Gastroesophageal sphincter (tissue), 4 donors: ENCODE measurements at regions not wholly inside any gene's neighbourhood (a gene's known extent, or its start where the extent isn't known, plus 50 kb on each side); places are given as distances from the start of the nearest gene placed in this dataset.
"Not testable (repeated sequence)": the region's sequence is repeated elsewhere in the genome, so short reads cannot be mapped to it uniquely, and the experiment has no call there.

ENCODE experiments used
- ATAC-seq: fragments of 150-250 bp; one replicate; pipeline ENCODE4 v1.9.1; 2016; ENCODE audit warnings: mild to moderate bottlenecking, moderate library complexity
- H3K27ac ChIP-seq, 4 donors: fragments of 200-600 bp; sonication (generic) in 3 of 4; 1 replicate in 3 of 4; 2 replicates in 1 of 4; pipeline ENCODE4 v1.5.1; 2016 to 2019
- H3K27me3 ChIP-seq: fragments of 200-600 bp; sonication (generic); one replicate; pipeline ENCODE4 v1.5.1; 2019
- H3K36me3 ChIP-seq, 2 donors: fragments of 200-600 bp; sonication (generic); one replicate each; pipeline ENCODE4 v1.5.1; 2019; ENCODE audit warnings: control low read depth in 1 of 2
- H3K4me1 ChIP-seq, 3 donors: fragments of 200-600 bp; sonication (generic); 1 replicate in 2 of 3; 2 replicates in 1 of 3; pipeline ENCODE4 v1.5.1; 2016 to 2019; ENCODE audit warnings: control low read depth in 2 of 3
- H3K4me3 ChIP-seq, 2 donors: fragments of 200-600 bp; sonication (generic); one replicate each; pipeline ENCODE4 v1.5.1; 2019; ENCODE audit warnings: mild to moderate bottlenecking in 1 of 2, moderate library complexity in 1 of 2
- H3K9me3 ChIP-seq, 3 donors: fragments of 200-600 bp; sonication (generic); one replicate each; pipeline ENCODE4 v1.5.1; 2017 to 2019; ENCODE audit warnings: control low read depth in 2 of 3
- EP300 ChIP-seq: sonication (generic); formaldehyde crosslinking; IDR thresholded peaks from one replicate; pipeline ENCODE4 v1.6.1; 2017; ENCODE audit warnings: antibody characterized with exemption, mild to moderate bottlenecking
- POLR2A ChIP-seq, 2 donors: fragments of 450-650 bp; IDR thresholded peaks; one replicate each; pipeline ENCODE4 v1.6.1; 2017; ENCODE audit warnings: antibody characterized with exemption in 2 of 2, mild to moderate bottlenecking in 2 of 2, moderate library complexity in 1 of 2
- POLR2AphosphoS5 ChIP-seq: sonication (generic); formaldehyde crosslinking; IDR thresholded peaks from one replicate; pipeline ENCODE4 v1.6.1; 2017; ENCODE audit warnings: antibody characterized with exemption
- WGBS, 2 donors: methylation state at CpG; one replicate each; pipeline ENCODE4 v1.1.5; 2018; ENCODE audit warnings: low coverage in 1 of 2; 5-methylcytosine and 5-hydroxymethylcytosine counted together
- TF ChIP-seq, protein P1 (sequence below), 4 experiments: fragments of 200-600 bp in 2 of 4; fragments of 450-650 bp in 2 of 4; sonication (generic) in 1 of 4; IDR thresholded peaks; one replicate each; pipeline ENCODE4 v1.5.1; 2017 to 2019; ENCODE audit warnings: antibody characterized with exemption in 4 of 4, mild to moderate bottlenecking in 2 of 4, moderate library complexity in 2 of 4

DNA sequence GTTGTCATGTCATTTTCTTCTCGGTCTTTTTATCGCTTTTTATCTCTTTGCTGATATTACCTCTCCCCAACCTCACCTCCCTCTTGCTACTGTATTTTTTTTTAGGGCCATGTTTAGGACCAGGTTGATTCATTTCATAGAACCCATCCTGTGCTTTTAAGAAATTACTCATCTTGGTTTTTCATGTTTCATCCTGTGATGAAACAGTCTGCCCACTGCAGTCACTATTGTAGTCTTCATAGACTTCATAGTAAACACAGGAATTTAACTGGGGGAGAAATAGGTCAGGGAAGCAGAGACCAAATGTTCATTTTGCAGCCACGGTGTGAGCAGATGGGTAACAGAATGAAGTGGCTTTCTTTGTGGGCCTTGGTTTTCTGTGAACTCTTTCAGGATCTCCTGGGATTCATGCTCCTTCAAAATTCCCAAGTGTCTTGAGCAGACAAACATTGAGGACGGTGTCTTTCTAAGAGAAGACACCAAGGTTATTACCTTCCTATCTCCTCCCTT lies 161.8 kb downstream of the NAA11 start:
- TF ChIP-seq, protein P1, sequence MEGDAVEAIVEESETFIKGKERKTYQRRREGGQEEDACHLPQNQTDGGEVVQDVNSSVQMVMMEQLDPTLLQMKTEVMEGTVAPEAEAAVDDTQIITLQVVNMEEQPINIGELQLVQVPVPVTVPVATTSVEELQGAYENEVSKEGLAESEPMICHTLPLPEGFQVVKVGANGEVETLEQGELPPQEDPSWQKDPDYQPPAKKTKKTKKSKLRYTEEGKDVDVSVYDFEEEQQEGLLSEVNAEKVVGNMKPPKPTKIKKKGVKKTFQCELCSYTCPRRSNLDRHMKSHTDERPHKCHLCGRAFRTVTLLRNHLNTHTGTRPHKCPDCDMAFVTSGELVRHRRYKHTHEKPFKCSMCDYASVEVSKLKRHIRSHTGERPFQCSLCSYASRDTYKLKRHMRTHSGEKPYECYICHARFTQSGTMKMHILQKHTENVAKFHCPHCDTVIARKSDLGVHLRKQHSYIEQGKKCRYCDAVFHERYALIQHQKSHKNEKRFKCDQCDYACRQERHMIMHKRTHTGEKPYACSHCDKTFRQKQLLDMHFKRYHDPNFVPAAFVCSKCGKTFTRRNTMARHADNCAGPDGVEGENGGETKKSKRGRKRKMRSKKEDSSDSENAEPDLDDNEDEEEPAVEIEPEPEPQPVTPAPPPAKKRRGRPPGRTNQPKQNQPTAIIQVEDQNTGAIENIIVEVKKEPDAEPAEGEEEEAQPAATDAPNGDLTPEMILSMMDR (IDR thresholded peaks at IDR 0.05): no peak
- peaks cover 0 to 3% (median 0%) of the 10 kb centered on the region in 3 donors for H3K9me3 ChIP-seq
- ATAC-seq: no peak
- H3K36me3 ChIP-seq: no peaks in the 10 kb centered on the region
- no peak overlapping the region for H3K27ac ChIP-seq
- H3K4me1 ChIP-seq: no peaks in the 10 kb centered on the region
- H3K27me3 ChIP-seq: no peaks in the 10 kb centered on the region
- no peak overlapping the region for H3K4me3 ChIP-seq
- WGBS, 2 donors: 67 to 76% methylated on average over 3 to 4 of the region's 4 CpGs

GRCh38 chr4:79160962-79161361 lies 164.9 kb downstream of the NAA11 start:
- TF ChIP-seq EP300 (no peak), POLR2AphosphoS5 (no peak), POLR2A (IDR thresholded peaks at IDR 0.05) (no peak)
- TF ChIP-seq, protein P1 (IDR thresholded peaks at IDR 0.05): no peak
- Histone ChIP-seq H3K27ac (no peak overlapping the region), H3K4me1 (no peaks in the 10 kb centered on the region), H3K4me3 (no peak overlapping the region), H3K27me3 (no peaks in the 10 kb centered on the region), H3K9me3 (no peaks in the 10 kb centered on the region), H3K36me3 (no peaks in the 10 kb centered on the region)
- 96% methylated on average over 2 of the region's 2 CpGs; no CpG with 5 or more reads in 1 of the 2 donors for WGBS, 2 donors
- ATAC-seq: no peak

GRCh38 chr4:79158705-79159104 lies 167.2 kb downstream of the NAA11 start:
- H3K9me3 ChIP-seq, H3K27ac ChIP-seq, H3K27me3 ChIP-seq, H3K4me3 ChIP-seq, H3K36me3 ChIP-seq, ATAC-seq, H3K4me1 ChIP-seq: not testable (repeated sequence)
- WGBS, 2 donors: 91 to 100% methylated on average over 2 of the region's 2 CpGs

GRCh38 chr4:79155336-79155735 lies 170.5 kb downstream of the NAA11 start:
- Histone ChIP-seq H3K27me3 (no peaks in the 10 kb centered on the region), H3K4me3 (no peak overlapping the region), H3K27ac (no peak overlapping the region), H3K9me3 (peaks cover 0 to 10% (median 0%) of the 10 kb centered on the region in 3 donors), H3K4me1 (no peaks in the 10 kb centered on the region), H3K36me3 (no peaks in the 10 kb centered on the region)
- no peak for ATAC-seq
- TF ChIP-seq, protein P1 (IDR thresholded peaks at IDR 0.05): no peak
- no peak for TF ChIP-seq POLR2AphosphoS5
- no peak for TF ChIP-seq POLR2A (IDR thresholded peaks at IDR 0.05)
- TF ChIP-seq EP300: no peak
- 72 to 75% methylated on average over 2 to 3 of the region's 3 CpGs for WGBS, 2 donors

- H3K4me3 ChIP-seq: no peak overlapping the region
- ATAC-seq: no peak
- H3K9me3 ChIP-seq: peaks cover 0 to 10% (median 0%) of the 10 kb centered on the region in 3 donors
Observed at GRCh38 chr4:79150820-79151416, 174.9 kb downstream of the NAA11 start.

More at GRCh38 chr4:79150820-79151416, 174.9 kb downstream of the NAA11 start:
- Histone ChIP-seq H3K4me1 (peaks cover 0 to 5% (median 0%) of the 10 kb centered on the region in 3 donors), H3K27me3 (no peaks in the 10 kb centered on the region), H3K36me3 (no peaks in the 10 kb centered on the region), H3K27ac (no peak overlapping the region)
- TF ChIP-seq POLR2AphosphoS5 (no peak), EP300 (no peak), POLR2A (IDR thresholded peaks at IDR 0.05) (no peak)
- TF ChIP-seq, protein P1 (IDR thresholded peaks at IDR 0.05): no peak
